Thyroid gland (tissue), 4 donors: ENCODE measurements at regions not wholly inside any gene's neighbourhood (a gene's known extent, or its start where the extent isn't known, plus 50 kb on each side); places are given as distances from the start of the nearest gene placed in this dataset.

ENCODE experiments used
- CTCF ChIP-seq, 6 experiments: fragments of 200-600 bp in 3 of 6; fragments of 450-650 bp in 3 of 6; sonication (generic) in 3 of 6; IDR thresholded peaks; one replicate each; pipeline ENCODE4 v1.5.1; 2016 to 2019; ENCODE audit warnings: antibody characterized with exemption in 6 of 6, mild to moderate bottlenecking in 2 of 6, inconsistent platforms in 1 of 6, moderate library complexity in 1 of 6
- POLR2A ChIP-seq, 2 donors: fragments of 450-650 bp; IDR thresholded peaks; one replicate each; pipeline ENCODE4 v1.6.1; 2017; ENCODE audit warnings: antibody characterized with exemption in 2 of 2, mild to moderate bottlenecking in 2 of 2, moderate library complexity in 1 of 2

- no peak for TF ChIP-seq CTCF (IDR thresholded peaks at IDR 0.05)
- no peak for TF ChIP-seq POLR2A (IDR thresholded peaks at IDR 0.05)
Observed at GRCh38 chr7:36040679-36041078, 112.4 kb upstream of the EEPD1 start.
